ENCODE measurements at regions not wholly inside any gene's neighbourhood (a gene's known extent, or its start where the extent isn't known, plus 50 kb on each side); places are given as distances from the start of the nearest gene placed in this dataset.

DNA sequence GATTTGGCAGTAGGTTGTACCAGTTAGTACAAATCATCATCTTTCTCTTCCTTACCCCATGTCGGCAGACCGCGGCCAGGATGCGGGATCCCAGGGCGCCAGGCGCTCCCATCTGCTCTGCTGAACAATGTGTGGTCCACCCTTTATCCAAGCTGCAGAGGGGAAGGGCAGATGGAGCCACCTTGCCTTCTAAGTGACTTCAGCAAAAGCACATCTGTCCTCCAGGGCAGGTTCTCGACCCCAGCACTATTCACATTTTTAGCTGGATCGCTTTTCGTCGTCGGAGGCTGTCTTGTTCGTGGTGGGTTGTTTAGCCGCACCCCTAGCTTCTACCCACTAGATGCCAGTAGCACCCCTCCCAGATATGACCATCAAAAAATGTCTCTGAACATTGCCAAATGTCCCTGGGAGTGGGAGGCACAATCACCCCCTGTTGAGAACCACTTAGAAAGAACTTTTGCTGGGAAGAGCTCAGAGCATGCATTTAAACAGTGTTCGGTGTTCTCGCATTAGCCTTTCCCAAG is 58.1 kb upstream of the SIM2 start:
- TF ChIP-seq EZH2phosphoT487 (conservative IDR thresholded peaks at IDR 0.05; ENCODE audit: low read length), result no peak
- TF ChIP-seq, protein P1, sequence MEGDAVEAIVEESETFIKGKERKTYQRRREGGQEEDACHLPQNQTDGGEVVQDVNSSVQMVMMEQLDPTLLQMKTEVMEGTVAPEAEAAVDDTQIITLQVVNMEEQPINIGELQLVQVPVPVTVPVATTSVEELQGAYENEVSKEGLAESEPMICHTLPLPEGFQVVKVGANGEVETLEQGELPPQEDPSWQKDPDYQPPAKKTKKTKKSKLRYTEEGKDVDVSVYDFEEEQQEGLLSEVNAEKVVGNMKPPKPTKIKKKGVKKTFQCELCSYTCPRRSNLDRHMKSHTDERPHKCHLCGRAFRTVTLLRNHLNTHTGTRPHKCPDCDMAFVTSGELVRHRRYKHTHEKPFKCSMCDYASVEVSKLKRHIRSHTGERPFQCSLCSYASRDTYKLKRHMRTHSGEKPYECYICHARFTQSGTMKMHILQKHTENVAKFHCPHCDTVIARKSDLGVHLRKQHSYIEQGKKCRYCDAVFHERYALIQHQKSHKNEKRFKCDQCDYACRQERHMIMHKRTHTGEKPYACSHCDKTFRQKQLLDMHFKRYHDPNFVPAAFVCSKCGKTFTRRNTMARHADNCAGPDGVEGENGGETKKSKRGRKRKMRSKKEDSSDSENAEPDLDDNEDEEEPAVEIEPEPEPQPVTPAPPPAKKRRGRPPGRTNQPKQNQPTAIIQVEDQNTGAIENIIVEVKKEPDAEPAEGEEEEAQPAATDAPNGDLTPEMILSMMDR (IDR thresholded peaks at IDR 0.05; ENCODE audit: insufficient read depth, low read length, poor library complexity, severe bottlenecking), result no peak
- H3F3A ChIP-seq (ENCODE audit: insufficient read depth), result no peaks in the 10 kb centered on the region
- no peaks in the 10 kb centered on the region for H3K27me3 ChIP-seq (ENCODE audit: low read length)
- H3K79me2 ChIP-seq (ENCODE audit: insufficient read depth, low read length), result no peaks in the 10 kb centered on the region
- no peak overlapping the region for H3K27ac ChIP-seq (ENCODE audit: low read depth, low read length)
- H3K36me3 ChIP-seq (ENCODE audit: low read length), result no peaks in the 10 kb centered on the region
- H3K9me2 ChIP-seq (replicated peaks; ENCODE audit: insufficient read depth, low read length), result no peaks in the 10 kb centered on the region
- H3K9ac ChIP-seq (ENCODE audit: low read length), result no peak overlapping the region
- H3K4me2 ChIP-seq (ENCODE audit: low read depth, low read length, poor library complexity, severe bottlenecking), result no peak overlapping the region
- H4K20me1 ChIP-seq (ENCODE audit: low read depth, low read length), result no peaks in the 10 kb centered on the region
- H3K9me3 ChIP-seq (ENCODE audit: insufficient read depth, low read length), result no peaks in the 10 kb centered on the region
- no peak overlapping the region for H2AFZ ChIP-seq (ENCODE audit: low read depth, low read length, severe bottlenecking)
- no peak overlapping the region for H3K4me3 ChIP-seq (ENCODE audit: insufficient read depth, low read length, poor library complexity, severe bottlenecking)

GRCh38 chr21:36641346-36641745 is 57.6 kb upstream of the SIM2 start:
- Histone ChIP-seq H3K9me3 (ENCODE audit: insufficient read depth, low read length) (no peaks in the 10 kb centered on the region), H3K36me3 (ENCODE audit: low read length) (no peaks in the 10 kb centered on the region), H3K4me2 (ENCODE audit: low read depth, low read length, poor library complexity, severe bottlenecking) (no peak overlapping the region), H3F3A (ENCODE audit: insufficient read depth) (no peaks in the 10 kb centered on the region), H3K27ac (ENCODE audit: low read depth, low read length) (no peak overlapping the region), H3K4me3 (ENCODE audit: insufficient read depth, low read length, poor library complexity, severe bottlenecking) (no peak overlapping the region), H3K9ac (ENCODE audit: low read length) (no peak overlapping the region), H3K27me3 (ENCODE audit: low read length) (no peaks in the 10 kb centered on the region), H3K79me2 (ENCODE audit: insufficient read depth, low read length) (no peaks in the 10 kb centered on the region), H2AFZ (ENCODE audit: low read depth, low read length, severe bottlenecking) (no peak overlapping the region), H4K20me1 (ENCODE audit: low read depth, low read length) (no peaks in the 10 kb centered on the region), H3K9me2 (replicated peaks; ENCODE audit: insufficient read depth, low read length) (no peaks in the 10 kb centered on the region)
- TF ChIP-seq EZH2phosphoT487 (conservative IDR thresholded peaks at IDR 0.05; ENCODE audit: low read length), result no peak
- TF ChIP-seq, protein P1 (IDR thresholded peaks at IDR 0.05; ENCODE audit: insufficient read depth, low read length, poor library complexity, severe bottlenecking), result no peak

- Histone ChIP-seq H3K9me3 (ENCODE audit: insufficient read depth, low read length) (no peaks in the 10 kb centered on the region), H3K4me3 (ENCODE audit: insufficient read depth, low read length, poor library complexity, severe bottlenecking) (no peak overlapping the region), H3K9me2 (replicated peaks; ENCODE audit: insufficient read depth, low read length) (no peaks in the 10 kb centered on the region), H3K79me2 (ENCODE audit: insufficient read depth, low read length) (no peaks in the 10 kb centered on the region), H3K4me2 (ENCODE audit: low read depth, low read length, poor library complexity, severe bottlenecking) (no peak overlapping the region), H3K9ac (ENCODE audit: low read length) (no peak overlapping the region), H3K27ac (ENCODE audit: low read depth, low read length) (no peak overlapping the region), H3K27me3 (ENCODE audit: low read length) (no peaks in the 10 kb centered on the region), H3K36me3 (ENCODE audit: low read length) (no peaks in the 10 kb centered on the region), H4K20me1 (ENCODE audit: low read depth, low read length) (no peaks in the 10 kb centered on the region), H3F3A (ENCODE audit: insufficient read depth) (no peaks in the 10 kb centered on the region), H2AFZ (ENCODE audit: low read depth, low read length, severe bottlenecking) (no peak overlapping the region)
- TF ChIP-seq, protein P1 (IDR thresholded peaks at IDR 0.05; ENCODE audit: insufficient read depth, low read length, poor library complexity, severe bottlenecking), result no peak
- TF ChIP-seq EZH2phosphoT487 (conservative IDR thresholded peaks at IDR 0.05; ENCODE audit: low read length), result no peak
Measured at GRCh38 chr21:36641886-36642285, 57.0 kb upstream of the SIM2 start.
